LNCAP (cell line): ENCODE measurements at regions not wholly inside any gene's neighbourhood (a gene's known extent, or its start where the extent isn't known, plus 50 kb on each side); places are given as distances from the start of the nearest gene placed in this dataset.

ENCODE experiments used
- TF ChIP-seq, protein P1 (sequence below): fragments of 450-650 bp; IDR thresholded peaks from 2 replicates; pipeline ENCODE4 v1.5.1; 2017; ENCODE audit warnings: mild to moderate bottlenecking

DNA sequence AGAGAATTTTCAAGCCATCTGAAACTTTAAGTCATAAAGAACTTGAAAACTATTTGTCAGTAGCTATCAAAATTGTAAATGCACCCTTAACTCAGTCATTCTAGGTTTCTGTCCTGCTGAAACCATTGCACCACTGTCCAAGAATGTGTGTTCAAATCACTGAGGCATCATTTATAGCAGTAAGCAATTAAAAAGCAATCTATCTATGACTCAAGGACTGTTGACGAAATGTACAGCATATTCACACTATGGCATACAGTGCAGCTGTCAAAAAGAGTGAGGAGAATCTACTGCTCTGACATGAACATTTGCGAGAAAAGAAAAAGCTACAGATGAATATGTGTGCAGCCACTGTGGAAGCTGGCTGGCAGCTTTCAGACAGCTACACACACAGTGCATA is 71.2 kb downstream of the ING1 start:
- TF ChIP-seq, protein P1, sequence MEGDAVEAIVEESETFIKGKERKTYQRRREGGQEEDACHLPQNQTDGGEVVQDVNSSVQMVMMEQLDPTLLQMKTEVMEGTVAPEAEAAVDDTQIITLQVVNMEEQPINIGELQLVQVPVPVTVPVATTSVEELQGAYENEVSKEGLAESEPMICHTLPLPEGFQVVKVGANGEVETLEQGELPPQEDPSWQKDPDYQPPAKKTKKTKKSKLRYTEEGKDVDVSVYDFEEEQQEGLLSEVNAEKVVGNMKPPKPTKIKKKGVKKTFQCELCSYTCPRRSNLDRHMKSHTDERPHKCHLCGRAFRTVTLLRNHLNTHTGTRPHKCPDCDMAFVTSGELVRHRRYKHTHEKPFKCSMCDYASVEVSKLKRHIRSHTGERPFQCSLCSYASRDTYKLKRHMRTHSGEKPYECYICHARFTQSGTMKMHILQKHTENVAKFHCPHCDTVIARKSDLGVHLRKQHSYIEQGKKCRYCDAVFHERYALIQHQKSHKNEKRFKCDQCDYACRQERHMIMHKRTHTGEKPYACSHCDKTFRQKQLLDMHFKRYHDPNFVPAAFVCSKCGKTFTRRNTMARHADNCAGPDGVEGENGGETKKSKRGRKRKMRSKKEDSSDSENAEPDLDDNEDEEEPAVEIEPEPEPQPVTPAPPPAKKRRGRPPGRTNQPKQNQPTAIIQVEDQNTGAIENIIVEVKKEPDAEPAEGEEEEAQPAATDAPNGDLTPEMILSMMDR: no peak

DNA sequence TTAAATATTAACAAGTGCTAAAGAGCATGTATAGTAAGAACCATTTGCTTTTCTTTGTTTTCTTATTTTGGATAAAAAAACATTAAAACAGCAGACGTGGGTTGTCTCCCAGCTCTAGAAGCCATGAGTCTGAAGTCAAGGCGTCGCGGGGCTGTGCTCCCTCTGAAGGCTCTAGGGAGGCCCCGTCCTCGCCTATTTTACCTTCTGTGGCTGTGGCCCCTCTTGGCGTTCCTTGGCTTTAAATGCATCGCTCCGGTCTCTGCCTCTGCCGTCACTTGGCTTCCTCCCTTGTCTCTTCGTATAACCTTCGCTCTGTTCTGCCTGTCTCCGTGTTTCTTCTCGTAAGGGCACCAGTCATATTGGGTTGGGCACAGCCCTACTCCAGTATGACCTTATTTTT is 75.3 kb downstream of the ING1 start:
- TF ChIP-seq, protein P1: no peak

DNA sequence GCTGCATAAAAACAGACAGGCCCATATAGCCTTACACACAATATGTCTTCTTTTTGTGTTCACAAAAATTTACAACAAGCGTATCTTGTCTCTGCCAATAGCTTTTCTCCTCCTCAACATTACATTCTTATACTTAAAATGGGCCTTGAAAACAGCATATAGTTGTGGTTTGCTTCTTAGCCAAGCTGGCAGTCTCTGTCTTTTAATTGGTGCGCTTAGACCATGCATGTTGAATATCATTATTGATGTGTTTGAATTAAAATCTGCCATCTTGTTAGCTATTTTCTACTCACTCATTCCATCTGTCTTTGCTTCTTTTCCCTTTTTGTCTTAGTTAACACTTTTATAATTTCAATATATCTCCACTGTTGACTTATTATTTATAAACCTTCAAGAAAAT is 76.4 kb downstream of the ING1 start:
- TF ChIP-seq, protein P1: no peak

DNA sequence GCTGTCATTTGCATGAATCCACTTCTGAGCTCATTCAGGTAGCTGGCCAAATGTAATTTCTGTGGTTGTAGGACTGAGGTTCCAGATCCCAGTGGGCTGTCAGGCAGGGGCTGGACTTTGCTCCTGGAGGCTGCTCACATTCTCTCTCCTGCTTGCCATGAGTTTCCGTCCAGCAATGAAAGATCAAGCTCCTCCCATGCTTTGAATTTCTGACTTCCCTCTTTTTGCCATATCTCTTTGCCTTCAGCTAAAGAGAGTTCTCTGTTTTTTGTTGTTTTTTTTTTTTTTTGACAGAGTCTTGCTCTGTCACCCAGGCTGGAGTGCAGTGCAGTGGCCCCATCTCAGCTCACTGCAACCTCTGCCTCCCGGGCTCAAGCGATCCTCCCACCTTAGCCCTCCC is 76.9 kb downstream of the ING1 start:
- TF ChIP-seq, protein P1: no peak

DNA sequence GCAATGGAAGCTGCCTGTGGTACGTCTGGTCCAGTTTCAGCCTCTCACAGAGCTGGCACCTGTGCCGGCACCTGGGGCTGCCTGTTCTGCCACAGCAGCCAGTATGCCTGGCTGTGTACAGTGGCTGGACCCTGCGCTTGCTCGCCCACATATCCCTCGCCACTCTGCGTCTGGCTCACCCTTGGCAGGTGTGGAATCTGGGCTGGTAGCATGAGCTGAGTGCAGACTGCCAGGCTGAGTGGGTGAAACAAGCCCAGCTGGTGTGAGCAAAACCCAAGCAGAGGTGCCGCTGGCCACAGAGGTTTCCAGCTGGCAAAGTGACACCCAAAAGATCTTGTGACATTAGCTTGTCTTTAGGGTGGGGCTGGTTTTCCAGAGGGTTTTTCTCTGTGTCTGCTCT is 80.7 kb downstream of the ING1 start:
- TF ChIP-seq, protein P1: no peak

DNA sequence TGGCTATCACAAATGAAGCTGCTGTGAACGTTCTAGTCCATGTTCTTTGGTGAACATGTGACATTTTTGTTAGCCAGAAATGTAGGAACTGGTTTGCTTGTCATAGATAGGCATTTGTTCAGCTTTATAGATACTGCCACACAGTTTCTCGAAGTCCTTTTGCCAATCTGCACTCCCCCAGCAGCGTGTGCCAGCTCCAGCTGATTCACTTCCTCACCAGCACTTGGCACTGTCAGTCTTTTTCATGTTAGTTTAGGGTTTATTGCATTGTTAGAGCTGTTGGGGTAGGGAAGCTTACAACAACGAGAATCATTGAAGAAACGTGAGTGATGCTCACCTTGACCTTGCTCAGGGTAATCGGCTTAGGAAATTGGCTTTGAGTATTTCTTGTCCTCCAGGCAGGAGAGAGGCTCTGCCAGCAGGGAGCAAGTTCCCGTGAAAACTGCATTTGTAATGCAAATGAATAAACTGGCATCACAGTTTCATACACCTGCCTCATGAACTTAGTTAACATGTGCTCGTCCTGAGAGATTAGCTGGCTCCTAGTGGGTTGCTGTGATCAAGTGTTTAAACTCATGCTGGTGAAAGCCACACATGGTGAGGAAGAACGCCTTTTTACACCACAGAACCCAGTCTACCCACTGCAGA is 83.9 kb downstream of the ING1 start:
- TF ChIP-seq, protein P1: no peak

DNA sequence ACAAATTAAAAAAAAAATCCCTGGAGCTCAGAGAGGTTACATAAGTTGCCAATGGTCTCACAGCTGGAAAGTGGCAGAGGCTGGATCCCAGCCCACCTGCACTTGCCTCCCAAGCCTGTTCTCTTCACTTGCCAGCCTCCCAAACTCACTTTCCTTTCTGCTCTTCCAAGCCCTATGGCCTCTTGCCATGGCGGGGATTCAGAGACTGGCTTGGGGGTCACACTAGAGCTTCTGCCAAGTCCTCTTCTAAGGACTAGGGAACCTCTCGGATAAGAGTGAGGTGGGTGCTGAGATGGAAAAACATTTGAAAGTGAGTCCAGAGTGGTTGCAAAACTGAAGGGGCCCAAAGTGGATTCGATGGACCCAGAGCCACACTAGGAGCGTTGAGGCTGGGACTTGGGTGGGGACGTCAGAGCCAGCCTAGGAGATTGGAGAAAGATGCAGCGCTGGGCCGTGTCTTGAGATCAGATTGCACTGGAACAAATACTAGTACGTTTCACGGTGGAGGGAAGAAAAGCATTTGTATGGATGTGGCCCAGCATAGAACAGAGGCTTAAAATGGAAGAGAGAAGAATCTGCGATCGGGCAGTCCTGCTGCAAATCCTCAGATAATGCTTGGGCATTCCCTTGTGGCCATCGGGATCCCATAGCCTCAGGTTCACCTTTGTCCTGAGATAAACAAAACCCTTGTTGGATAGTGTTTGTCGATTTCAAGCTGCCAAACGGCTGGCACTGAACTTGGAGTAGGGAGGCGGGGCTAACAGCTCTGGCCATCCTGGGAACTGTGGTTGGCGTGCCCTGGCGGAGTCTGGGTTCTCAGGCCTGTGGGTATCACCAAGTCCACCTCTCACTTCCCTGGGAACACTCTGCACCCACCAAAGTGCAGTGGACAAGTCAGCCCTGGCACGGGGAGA is 84.8 kb downstream of the ING1 start:
- TF ChIP-seq, protein P1: no peak
